NCI-H748 (cell line): ENCODE measurements at regions not wholly inside any gene's neighbourhood (a gene's known extent, or its start where the extent isn't known, plus 50 kb on each side); places are given as distances from the start of the nearest gene placed in this dataset.
"Not testable (repeated sequence)": the region's sequence is repeated elsewhere in the genome, so short reads cannot be mapped to it uniquely, and the experiment has no call there.

Source experiments
- DNase-seq: peaks from one replicate; lab custom pipeline; 2025; ENCODE audit not compliant: unreplicated experiment; lab: John Stamatoyannopoulos, UW

- DNase-seq, result no peak
Measured at GRCh38 chr16:88329726-88330700, 52.7 kb upstream of the ZNF469 start.

- no peak for DNase-seq
Measured at GRCh38 chr16:88330971-88331890, 51.5 kb upstream of the ZNF469 start.

GRCh38 chr16:88331989-88332920, 50.5 kb upstream of the ZNF469 start:
- DNase-seq, result no peak

GRCh38 chr16:88332921-88333825, 49.6 kb upstream of the ZNF469 start:
- DNase-seq, result not testable (repeated sequence)
